Activated CD8-positive, alpha-beta T cell treated with anti-CD3 and anti-CD28 coated beads for 36 hours (primary cell): ENCODE measurements at regions not wholly inside any gene's neighbourhood (a gene's known extent, or its start where the extent isn't known, plus 50 kb on each side); places are given as distances from the start of the nearest gene placed in this dataset.

ENCODE experiments used
- ATAC-seq: fragments of 200-7000 bp; cut with Tn5 transposase; one replicate; pipeline ENCODE4 v1.10.0; 2021; ENCODE audit warnings: mild to moderate bottlenecking, moderate library complexity
- CTCF ChIA-PET: fragments of 350-600 bp; sonication (Branson Sonifier 250); formaldehyde crosslinking; loops from one replicate; lab custom pipeline; 2021; ENCODE audit warnings: antibody characterized with exemption; lab: Charles Lee
- POLR2A ChIA-PET: fragments of 350-600 bp; sonication (Branson Sonifier 250); formaldehyde crosslinking; loops from one replicate; lab custom pipeline; 2021; ENCODE audit warnings: antibody characterized with exemption; lab: Charles Lee
- DNase-seq: peaks from one replicate; pipeline ENCODE4 v3.0.0-alpha.2; 2020
- H3K27ac Mint-ChIP-seq: one replicate; pipeline ENCODE4 v1.8.0; 2021; ENCODE audit warnings: mild to moderate bottlenecking, mixed read lengths
- H3K27me3 Mint-ChIP-seq: one replicate; pipeline ENCODE4 v1.8.0; 2021; ENCODE audit warnings: mixed read lengths
- H3K36me3 Mint-ChIP-seq: one replicate; pipeline ENCODE4 v1.8.0; 2021; ENCODE audit warnings: low read depth, mixed read lengths
- H3K4me1 Mint-ChIP-seq: one replicate; pipeline ENCODE4 v1.8.0; 2021; ENCODE audit warnings: low read depth, mixed read lengths
- H3K4me3 Mint-ChIP-seq: one replicate; pipeline ENCODE4 v1.8.0; 2021; ENCODE audit warnings: mild to moderate bottlenecking, moderate library complexity, mixed read lengths
- H3K9me3 Mint-ChIP-seq: one replicate; pipeline ENCODE4 v1.8.0; 2021; ENCODE audit warnings: mixed read lengths
- CTCF ChIP-seq: fragments of 200-600 bp; IDR thresholded peaks from one replicate; pipeline ENCODE4 v1.8.0; 2022; ENCODE audit warnings: antibody characterized with exemption, mild to moderate bottlenecking
- intact Hi-C: fragments of 100-400 bp; cut with micrococcal nuclease; formaldehyde crosslinking; loops from one replicate; pipeline ENCODE4 v1.10.0; 2022

- no peak for DNase-seq
- H3K4me1 Mint-ChIP-seq = no peaks in the 10 kb centered on the region
- intact Hi-C loops = no loop called here
- no peak overlapping the region for H3K27ac Mint-ChIP-seq
- CTCF ChIA-PET = no interaction called here
- H3K27me3 Mint-ChIP-seq = peaks cover 2% of the 10 kb centered on the region
- no peak for TF ChIP-seq CTCF
- H3K36me3 Mint-ChIP-seq = no peaks in the 10 kb centered on the region
- H3K4me3 Mint-ChIP-seq = no peak overlapping the region
- ATAC-seq = no peak
- no peaks in the 10 kb centered on the region for H3K9me3 Mint-ChIP-seq
- POLR2A ChIA-PET = no interaction called here
These were observed 122.9 kb downstream of the C4orf33 start for GRCh38 chr4:129218897-129219296.

- H3K27me3 Mint-ChIP-seq = peaks cover 4% of the 10 kb centered on the region
These were observed 124.3 kb downstream of the C4orf33 start for GRCh38 chr4:129220254-129220653.

GRCh38 chr4:129223945-129224344 lies 128.0 kb downstream of the C4orf33 start:
- Mint-ChIP-seq H3K9me3 (no peaks in the 10 kb centered on the region), H3K4me3 (no peak overlapping the region), H3K27ac (no peak overlapping the region), H3K4me1 (no peaks in the 10 kb centered on the region), H3K36me3 (no peaks in the 10 kb centered on the region), H3K27me3 (peaks cover 2% of the 10 kb centered on the region)
- TF ChIP-seq CTCF = no peak
- intact Hi-C loops = no loop called here
- CTCF ChIA-PET = no interaction called here
- ATAC-seq = no peak
- no peak for DNase-seq
- POLR2A ChIA-PET = no interaction called here

More at GRCh38 chr4:129220254-129220653, 124.3 kb downstream of the C4orf33 start:
- ChIA-PET CTCF (interaction anchor here (0.7 kb wide), 1 partner anchor 142 kb away, joined by 3 read pairs; no protein-coding TSS in a partner anchor), POLR2A (no interaction called here)
- Mint-ChIP-seq H3K4me3 (no peak overlapping the region), H3K9me3 (no peaks in the 10 kb centered on the region), H3K27ac (no peak overlapping the region), H3K4me1 (no peaks in the 10 kb centered on the region), H3K36me3 (no peaks in the 10 kb centered on the region)
- no peak for TF ChIP-seq CTCF
- intact Hi-C loops = no loop called here
- DNase-seq = no peak
- no peak for ATAC-seq

- Mint-ChIP-seq H3K4me1 (no peaks in the 10 kb centered on the region), H3K4me3 (no peak overlapping the region), H3K27ac (no peak overlapping the region), H3K27me3 (peaks cover 1% of the 10 kb centered on the region), H3K9me3 (no peaks in the 10 kb centered on the region), H3K36me3 (no peaks in the 10 kb centered on the region)
- TF ChIP-seq CTCF = no peak
- POLR2A ChIA-PET = no interaction called here
- no peak for DNase-seq
- ATAC-seq = no peak
- intact Hi-C loops = no loop called here
- CTCF ChIA-PET = no interaction called here
These were observed 134.9 kb downstream of the C4orf33 start for GRCh38 chr4:129230846-129231245.

- Mint-ChIP-seq H3K27me3 (peaks cover 3% of the 10 kb centered on the region), H3K4me3 (no peak overlapping the region), H3K36me3 (no peaks in the 10 kb centered on the region), H3K4me1 (no peaks in the 10 kb centered on the region), H3K9me3 (no peaks in the 10 kb centered on the region), H3K27ac (no peak overlapping the region)
- ATAC-seq (no peak), DNase-seq (no peak)
- ChIA-PET CTCF (no interaction called here), POLR2A (no interaction called here)
- TF ChIP-seq CTCF = no peak
- intact Hi-C loops = no loop called here
These were observed 136.1 kb downstream of the C4orf33 start for GRCh38 chr4:129231945-129232588.
